GM18505 (cell line): ENCODE measurements at regions not wholly inside any gene's neighbourhood (a gene's known extent, or its start where the extent isn't known, plus 50 kb on each side); places are given as distances from the start of the nearest gene placed in this dataset.
"Not testable (repeated sequence)": the region's sequence is repeated elsewhere in the genome, so short reads cannot be mapped to it uniquely, and the experiment has no call there.

Source experiments
- ATAC-seq: cut with Tn5 transposase; IDR thresholded peaks from one replicate; pipeline ENCODE4 v1.9.1; 2021; ENCODE audit not compliant: unreplicated experiment
- POLR2A ChIP-seq: IDR thresholded peaks from 4 replicates; pipeline ENCODE4 v1.6.1; 2011; ENCODE audit warnings: borderline replicate concordance; ENCODE audit not compliant: insufficient read depth, insufficient read length; ENCODE audit errors: extremely low read depth

- ATAC-seq: no peak
- TF ChIP-seq POLR2A: no peak
Observed at GRCh38 chr1:102191723-102192122, 195.0 kb upstream of the OLFM3 start.

GRCh38 chr1:102190429-102190828 is 193.7 kb upstream of the OLFM3 start:
- no peak for TF ChIP-seq POLR2A
- ATAC-seq: no peak

- ATAC-seq: no peak
- no peak for TF ChIP-seq POLR2A
Observed at GRCh38 chr1:102186536-102186935, 189.8 kb upstream of the OLFM3 start.

GRCh38 chr1:102185260-102185659 is 188.5 kb upstream of the OLFM3 start:
- TF ChIP-seq POLR2A: no peak
- ATAC-seq: no peak

- no peak for ATAC-seq
- no peak for TF ChIP-seq POLR2A
Observed at GRCh38 chr1:102184477-102184876, 187.8 kb upstream of the OLFM3 start.

- no peak for TF ChIP-seq POLR2A
- ATAC-seq: no peak
Observed at GRCh38 chr1:102183711-102184110, 187.0 kb upstream of the OLFM3 start.

GRCh38 chr1:102182603-102183260 is 186.0 kb upstream of the OLFM3 start:
- no peak for TF ChIP-seq POLR2A
- no peak for ATAC-seq

GRCh38 chr1:102181341-102181740 is 184.6 kb upstream of the OLFM3 start:
- TF ChIP-seq POLR2A: no peak
- ATAC-seq: no peak

GRCh38 chr1:102178480-102178879 is 181.8 kb upstream of the OLFM3 start:
- no peak for ATAC-seq
- TF ChIP-seq POLR2A: no peak

- no peak for TF ChIP-seq POLR2A
- peak; percentile 95 for ATAC-seq
Observed at GRCh38 chr1:102174259-102174863, 177.6 kb upstream of the OLFM3 start.

- no peak for ATAC-seq
- TF ChIP-seq POLR2A: no peak
Observed at GRCh38 chr1:102172200-102172599, 175.5 kb upstream of the OLFM3 start.

- ATAC-seq: no peak
- TF ChIP-seq POLR2A: no peak
Observed at GRCh38 chr1:102163799-102164198, 167.1 kb upstream of the OLFM3 start.

- no peak for ATAC-seq
- TF ChIP-seq POLR2A: no peak
Observed at GRCh38 chr1:102151242-102151641, 154.5 kb upstream of the OLFM3 start.

GRCh38 chr1:102120910-102121309 is 124.2 kb upstream of the OLFM3 start:
- no peak for TF ChIP-seq POLR2A
- ATAC-seq: no peak

- ATAC-seq: no peak
- no peak for TF ChIP-seq POLR2A
Observed at GRCh38 chr1:102118150-102118549, 121.4 kb upstream of the OLFM3 start.

- no peak for TF ChIP-seq POLR2A
- no peak for ATAC-seq
Observed at GRCh38 chr1:102110586-102110985, 113.9 kb upstream of the OLFM3 start.

GRCh38 chr1:102109493-102109892 is 112.8 kb upstream of the OLFM3 start:
- not testable (repeated sequence) for ATAC-seq
